Caco-2 (cell line): ENCODE measurements at regions not wholly inside any gene's neighbourhood (a gene's known extent, or its start where the extent isn't known, plus 50 kb on each side); places are given as distances from the start of the nearest gene placed in this dataset.

Experiments used
- BruUV-seq: library from RNA; stranded (reverse); fragments of 400-500 nt; replicated peaks from 2 replicates; lab custom pipeline; 2021; lab: Mats Ljungman, UMichigan
- CTCF ChIA-PET: fragments of 300-600 bp; sonication (Branson Sonifier 250); formaldehyde crosslinking; loops from one replicate; lab custom pipeline; 2022; ENCODE audit warnings: antibody characterized with exemption; lab: Charles Lee
- POLR2A ChIA-PET: fragments of 300-600 bp; sonication (Branson Sonifier 250); formaldehyde crosslinking; loops from one replicate; lab custom pipeline; 2022; ENCODE audit warnings: antibody characterized with exemption; lab: Charles Lee
- DNase-seq, 2 experiments: peaks; one replicate each; pipeline versions ENCODE4 v3.0.0 to v3.0.0-alpha.2; 2020 to 2022
- H3K27me3 ChIP-seq: replicated peaks from 2 replicates; pipeline ENCODE4 v1.6.0; 2011; ENCODE audit warnings: low read length; ENCODE audit not compliant: control insufficient read depth, insufficient read depth
- H3K36me3 ChIP-seq: 2 replicates; pipeline ENCODE4 v1.5.1; 2011; ENCODE audit warnings: low read length; ENCODE audit not compliant: control insufficient read depth, insufficient read depth
- H3K4me1 ChIP-seq: fragments of 250-450 bp; sonication (Bioruptor Pico); 2 replicates; pipeline ENCODE4 v1.5.1; 2020; ENCODE audit warnings: mild to moderate bottlenecking
- H3K4me3 ChIP-seq: 2 replicates; pipeline ENCODE4 v1.5.1; 2011; ENCODE audit warnings: low read depth, mild to moderate bottlenecking, control low read depth, low read length
- H3K9me3 ChIP-seq: fragments of 250-450 bp; sonication (Bioruptor Pico); 2 replicates; pipeline ENCODE4 v1.5.1; 2020; ENCODE audit warnings: mild to moderate bottlenecking, moderate library complexity
- H3K27ac Mint-ChIP-seq: one replicate; pipeline ENCODE4 v1.8.0; 2022; ENCODE audit warnings: mixed read lengths; ENCODE audit not compliant: unreplicated experiment
- H3K27me3 Mint-ChIP-seq: one replicate; pipeline ENCODE4 v1.8.0; 2022; ENCODE audit warnings: mixed read lengths; ENCODE audit not compliant: insufficient read depth, unreplicated experiment
- H3K36me3 Mint-ChIP-seq: one replicate; pipeline ENCODE4 v1.8.0; 2022; ENCODE audit warnings: mild to moderate bottlenecking, mixed read lengths; ENCODE audit not compliant: insufficient read depth, unreplicated experiment
- H3K4me1 Mint-ChIP-seq: one replicate; pipeline ENCODE4 v1.8.0; 2022; ENCODE audit warnings: low read depth, mixed read lengths; ENCODE audit not compliant: unreplicated experiment
- H3K4me3 Mint-ChIP-seq: one replicate; pipeline ENCODE4 v1.8.0; 2022; ENCODE audit warnings: mild to moderate bottlenecking, moderate library complexity, mixed read lengths; ENCODE audit not compliant: unreplicated experiment
- H3K9me3 Mint-ChIP-seq: one replicate; pipeline ENCODE4 v1.8.0; 2022; ENCODE audit warnings: mixed read lengths; ENCODE audit not compliant: unreplicated experiment
- CTCF ChIP-seq, 2 experiments: fragments of 200-600 bp in 1 of 2; IDR thresholded peaks; 1 replicate in 1 of 2; 2 replicates in 1 of 2; pipeline versions ENCODE4 v1.5.1 to v1.8.0; 2011 to 2022; ENCODE audit warnings: antibody characterized with exemption in 1 of 2, control low read depth in 1 of 2, inconsistent platforms in 1 of 2, low read depth in 1 of 2, low read length in 1 of 2, mild to moderate bottlenecking in 1 of 2, moderate library complexity in 1 of 2; ENCODE audit not compliant: insufficient read depth in 1 of 2, severe bottlenecking in 1 of 2, unreplicated experiment in 1 of 2
- intact Hi-C: fragments of 100-400 bp; cut with micrococcal nuclease; formaldehyde crosslinking; loops from one replicate; pipeline ENCODE4 v1.10.0; 2022; ENCODE audit not compliant: unreplicated experiment

- ChIA-PET POLR2A (no interaction called here), CTCF (no interaction called here)
- Histone ChIP-seq H3K4me1 (no peaks in the 10 kb centered on the region), H3K9me3 (no peaks in the 10 kb centered on the region), H3K36me3 (no peaks in the 10 kb centered on the region), H3K27me3 (no peaks in the 10 kb centered on the region), H3K4me3 (no peak overlapping the region)
- no TSS peak for BruUV-seq
- TF ChIP-seq CTCF (IDR thresholded peaks at IDR 0.05; ENCODE audit: insufficient read depth in 1 of 2, low read depth in 1 of 2, low read length in 1 of 2, severe bottlenecking in 1 of 2, unreplicated experiment in 1 of 2): no peak
- Mint-ChIP-seq H3K4me1 (no peaks in the 10 kb centered on the region), H3K27me3 (no peaks in the 10 kb centered on the region), H3K9me3 (no peaks in the 10 kb centered on the region), H3K36me3 (no peaks in the 10 kb centered on the region), H3K27ac (no peak overlapping the region), H3K4me3 (no peak overlapping the region)
- intact Hi-C loops: no loop called here
- no peak for DNase-seq
Observed at GRCh38 chr2:145511946-145512345, 992.0 kb upstream of the ZEB2 start.

- BruUV-seq: no TSS peak
- H3K36me3 ChIP-seq: no peaks in the 10 kb centered on the region
- no peak for TF ChIP-seq CTCF (IDR thresholded peaks at IDR 0.05; ENCODE audit: insufficient read depth in 1 of 2, low read depth in 1 of 2, low read length in 1 of 2, severe bottlenecking in 1 of 2, unreplicated experiment in 1 of 2)
- Mint-ChIP-seq H3K27me3 (no peaks in the 10 kb centered on the region), H3K36me3 (no peaks in the 10 kb centered on the region), H3K4me1 (peaks cover 3% of the 10 kb centered on the region), H3K4me3 (no peak overlapping the region), H3K27ac (no peak overlapping the region), H3K9me3 (no peaks in the 10 kb centered on the region)
- H3K4me3 ChIP-seq: no peak overlapping the region
- no peaks in the 10 kb centered on the region; the same call in 1 of the 2 replicates for H3K27me3 ChIP-seq
- intact Hi-C loops: no loop called here
- H3K9me3 ChIP-seq: no peaks in the 10 kb centered on the region
- ChIA-PET POLR2A (no interaction called here), CTCF (no interaction called here)
- DNase-seq: no peak
- no peaks in the 10 kb centered on the region for H3K4me1 ChIP-seq
Observed at GRCh38 chr2:145503511-145503910, 983.6 kb upstream of the ZEB2 start.

GRCh38 chr2:145501920-145502319, 982.0 kb upstream of the ZEB2 start:
- DNase-seq: no peak
- no peaks in the 10 kb centered on the region for H3K27me3 Mint-ChIP-seq
- Histone ChIP-seq H3K9me3 (no peaks in the 10 kb centered on the region), H3K36me3 (no peaks in the 10 kb centered on the region), H3K4me1 (no peaks in the 10 kb centered on the region), H3K4me3 (no peak overlapping the region), H3K27me3 (no peaks in the 10 kb centered on the region; the same call in 1 of the 2 replicates)
- no peaks in the 10 kb centered on the region for H3K9me3 Mint-ChIP-seq
- ChIA-PET POLR2A (no interaction called here), CTCF (no interaction called here)
- BruUV-seq: no TSS peak
- H3K4me3 Mint-ChIP-seq: no peak overlapping the region
- TF ChIP-seq CTCF (IDR thresholded peaks at IDR 0.05; ENCODE audit: insufficient read depth in 1 of 2, low read depth in 1 of 2, low read length in 1 of 2, severe bottlenecking in 1 of 2, unreplicated experiment in 1 of 2): no peak
- no peaks in the 10 kb centered on the region for H3K36me3 Mint-ChIP-seq
- intact Hi-C loops: no loop called here
- H3K4me1 Mint-ChIP-seq: peaks cover 14% of the 10 kb centered on the region
- H3K27ac Mint-ChIP-seq: no peak overlapping the region
